HG03521 (cell line): ENCODE measurements at regions not wholly inside any gene's neighbourhood (a gene's known extent, or its start where the extent isn't known, plus 50 kb on each side); places are given as distances from the start of the nearest gene placed in this dataset.
"Not testable (repeated sequence)": the region's sequence is repeated elsewhere in the genome, so short reads cannot be mapped to it uniquely, and the experiment has no call there.

ENCODE experiments used
- ATAC-seq: cut with Tn5 transposase; IDR thresholded peaks from one replicate; pipeline ENCODE4 v1.9.1; 2021; ENCODE audit warnings: mild to moderate bottlenecking, moderate library complexity; ENCODE audit not compliant: unreplicated experiment

DNA sequence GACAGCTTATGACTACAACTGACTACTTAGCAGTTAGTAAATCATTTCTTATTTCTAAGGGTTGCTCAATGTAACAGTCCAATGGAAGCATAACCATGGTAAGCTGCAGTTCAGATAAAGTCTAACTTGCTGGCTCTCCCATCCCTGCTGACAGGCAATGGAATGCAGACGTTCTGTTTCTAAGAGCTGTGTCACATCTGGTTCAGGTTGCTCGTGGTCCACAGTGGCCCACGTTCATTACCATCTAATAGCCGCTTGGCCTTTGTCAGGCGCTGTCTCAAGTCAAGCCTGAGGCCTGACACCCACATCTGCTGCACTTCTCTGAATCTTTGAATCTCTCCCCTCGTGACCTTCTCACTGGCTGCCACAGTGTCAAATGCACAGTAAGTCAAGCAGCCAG lies 240.8 kb downstream of the FGFR2 start:
- ATAC-seq = no peak

DNA sequence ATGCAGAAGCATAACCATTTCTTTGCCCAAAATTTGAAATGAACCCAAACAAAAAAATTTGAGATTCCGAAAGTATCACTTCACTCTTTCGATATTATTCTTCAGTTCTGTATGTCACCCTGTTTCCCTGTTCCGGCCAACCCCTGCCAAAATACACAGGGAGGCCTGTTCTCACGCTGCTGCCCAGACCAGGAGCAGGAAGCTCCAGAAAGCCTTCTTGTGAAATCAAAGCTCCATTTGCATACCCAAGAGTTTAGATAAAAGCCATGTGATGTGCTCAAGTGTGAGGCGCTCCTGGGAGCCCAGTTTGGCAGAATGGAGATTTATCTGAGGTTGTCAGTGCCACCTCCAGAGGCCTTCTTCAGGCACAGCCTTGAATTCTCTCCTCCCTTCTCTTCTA lies 236.2 kb downstream of the FGFR2 start:
- no peak for ATAC-seq

GRCh38 chr10:121365566-121365965 lies 232.7 kb downstream of the FGFR2 start:
- ATAC-seq = no peak

DNA sequence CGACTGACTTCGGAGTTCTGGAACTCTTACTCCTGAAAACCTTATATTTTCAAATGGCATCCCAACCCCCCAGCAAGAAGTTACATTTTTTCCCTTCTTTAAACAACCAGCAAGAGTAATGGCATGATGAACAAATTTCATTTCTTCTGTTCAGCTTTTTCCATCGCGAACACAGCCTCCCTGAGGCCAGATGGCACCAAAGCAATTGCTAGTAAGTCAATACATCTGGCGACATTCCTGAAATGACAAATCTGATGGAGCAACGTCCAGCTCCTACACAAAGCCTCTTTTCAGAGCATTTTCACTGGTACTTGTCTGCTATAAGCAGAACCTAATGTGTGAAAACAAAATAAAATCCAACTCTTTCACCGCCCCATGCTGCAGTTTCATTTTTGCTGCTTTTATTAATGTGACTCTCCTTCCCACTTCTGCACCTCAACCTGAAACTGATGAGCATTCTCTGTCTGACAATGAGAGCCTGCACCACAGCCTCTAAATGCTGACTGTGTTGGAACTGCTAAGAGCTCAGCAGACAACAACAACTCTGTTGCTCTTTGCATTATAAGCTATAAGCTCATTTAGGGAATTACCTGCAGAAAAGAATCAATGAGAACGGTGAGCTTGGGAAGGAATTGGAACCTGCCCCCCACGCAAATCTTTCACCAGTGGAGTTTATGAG lies 229.8 kb downstream of the FGFR2 start:
- no peak for ATAC-seq

GRCh38 chr10:121369616-121370015 lies 228.6 kb downstream of the FGFR2 start:
- ATAC-seq = no peak

- no peak for ATAC-seq
Measured at GRCh38 chr10:121371836-121372235, 226.4 kb downstream of the FGFR2 start.

- ATAC-seq = no peak
Measured at GRCh38 chr10:121373411-121373810, 224.8 kb downstream of the FGFR2 start.

GRCh38 chr10:121374121-121374520 lies 224.1 kb downstream of the FGFR2 start:
- ATAC-seq = no peak

DNA sequence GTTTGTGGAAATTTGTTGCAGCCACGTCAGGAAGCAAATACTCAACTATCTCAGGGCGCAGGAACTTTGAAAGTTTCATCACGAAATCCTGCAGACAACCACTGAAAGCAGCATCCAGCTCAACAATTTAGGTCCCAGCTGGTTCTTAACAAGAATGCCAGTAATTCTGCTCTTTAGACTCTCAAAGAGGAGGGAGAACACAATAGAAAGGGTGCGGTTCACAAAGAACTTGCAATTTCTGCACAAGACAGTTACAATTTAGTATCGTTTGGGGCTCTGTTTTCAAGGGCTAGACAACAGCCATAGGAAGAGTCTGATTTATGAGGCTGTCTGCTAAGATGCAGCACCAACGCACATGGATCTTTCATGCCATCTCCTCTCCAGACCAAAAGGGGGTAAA lies 223.1 kb downstream of the FGFR2 start:
- no peak for ATAC-seq

DNA sequence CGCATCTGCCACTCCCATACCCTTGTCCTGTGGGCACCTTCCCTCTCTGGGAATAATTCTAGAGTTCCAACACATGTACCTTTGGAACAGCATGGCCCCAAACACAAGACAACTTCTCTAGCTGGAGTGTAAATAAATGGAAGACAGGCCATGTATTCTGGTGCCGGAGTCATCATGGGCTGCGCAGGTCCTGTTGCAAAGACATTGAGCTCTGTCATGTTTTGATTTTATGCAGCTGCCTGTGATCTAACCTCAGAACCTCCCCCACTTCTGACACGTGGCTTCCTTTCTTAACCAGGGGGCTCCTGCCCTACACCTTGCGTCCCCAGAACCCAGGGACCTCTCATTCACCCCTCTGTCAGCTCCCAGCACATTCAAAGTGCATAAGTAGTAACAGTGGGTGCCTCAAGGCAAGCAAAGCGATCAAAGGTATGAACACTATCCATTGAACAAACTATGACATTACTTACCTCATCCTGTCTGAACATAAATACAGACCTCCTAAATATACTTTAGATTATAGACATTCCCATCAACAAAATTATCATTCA lies 219.9 kb downstream of the FGFR2 start:
- ATAC-seq = no peak

DNA sequence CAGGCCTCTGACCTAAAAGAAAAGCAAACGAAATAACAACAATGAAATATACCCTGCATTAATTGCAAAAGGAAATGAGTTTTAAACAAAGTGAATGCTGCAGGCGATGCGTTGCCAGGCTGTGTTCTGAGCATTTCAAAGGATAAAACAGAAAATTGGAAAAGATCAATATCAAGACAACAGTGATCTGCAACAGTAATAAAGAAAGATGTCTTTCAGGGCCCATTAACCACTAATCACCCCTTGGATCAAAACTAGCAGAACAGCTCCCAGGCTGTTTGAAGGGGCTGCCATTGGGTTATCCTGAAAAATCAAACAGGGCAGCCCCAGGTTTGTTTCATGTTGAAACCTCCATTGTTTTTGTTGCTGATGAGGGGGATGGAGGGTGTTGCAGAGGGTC lies 219.2 kb downstream of the FGFR2 start:
- ATAC-seq = no peak

DNA sequence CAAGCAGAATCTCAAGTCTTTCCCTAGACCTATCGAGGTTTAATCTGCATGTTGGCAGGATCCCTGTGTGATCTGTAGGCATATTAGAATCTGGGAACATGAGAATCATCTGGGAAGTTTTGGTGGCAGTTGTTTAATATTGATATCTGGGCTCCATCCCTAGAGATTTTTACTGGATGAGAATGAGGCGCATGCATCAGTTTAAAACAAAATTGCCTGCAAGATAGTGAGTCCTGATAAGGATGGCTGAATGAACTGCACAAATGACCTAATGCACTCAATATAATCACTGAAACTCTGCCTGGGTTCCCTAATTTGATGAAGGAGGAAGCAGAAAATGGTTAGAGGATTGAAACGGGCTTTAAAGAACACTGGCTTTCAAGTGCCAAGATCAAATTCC lies 218.0 kb downstream of the FGFR2 start:
- no peak for ATAC-seq

GRCh38 chr10:121382029-121382520 lies 216.2 kb downstream of the FGFR2 start:
- not testable (repeated sequence) for ATAC-seq

DNA sequence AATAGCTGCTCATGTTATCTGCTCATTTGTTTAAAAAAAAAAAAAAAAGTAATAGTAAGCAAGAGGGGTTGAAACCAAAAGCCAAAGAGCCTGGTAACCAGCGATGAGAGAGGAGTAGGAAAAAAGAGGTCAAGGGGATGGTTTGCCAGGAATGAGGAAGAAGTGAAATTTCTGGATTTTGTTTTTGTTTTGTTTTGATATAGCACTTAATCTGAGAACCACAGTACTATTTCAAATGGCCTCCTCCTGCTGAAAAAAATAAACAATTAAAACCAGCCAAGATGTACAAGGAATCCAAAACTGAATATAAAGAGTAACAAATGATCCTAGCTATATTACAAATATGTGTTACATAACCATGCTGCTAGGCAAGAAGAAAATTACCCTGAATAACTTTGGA lies 213.1 kb downstream of the FGFR2 start:
- no peak for ATAC-seq

DNA sequence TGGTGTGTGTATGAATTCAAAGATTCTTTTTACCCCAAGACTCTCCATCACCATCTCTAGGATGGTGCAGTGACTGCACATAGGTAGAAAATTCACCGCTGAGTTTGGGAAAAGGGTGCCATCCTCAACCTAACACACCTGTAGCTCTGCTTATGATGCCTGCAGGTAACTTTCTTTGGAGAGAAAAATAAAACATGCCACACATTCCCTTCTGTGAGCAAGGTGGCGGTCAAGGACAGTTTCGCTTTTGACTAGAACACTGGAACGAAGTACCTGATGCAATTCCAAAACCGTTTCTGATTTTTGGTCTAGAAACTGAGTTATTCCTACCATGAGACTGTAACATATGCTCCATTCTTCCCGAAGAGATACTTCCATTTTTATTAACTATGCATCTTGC lies 205.6 kb downstream of the FGFR2 start:
- ATAC-seq = no peak

DNA sequence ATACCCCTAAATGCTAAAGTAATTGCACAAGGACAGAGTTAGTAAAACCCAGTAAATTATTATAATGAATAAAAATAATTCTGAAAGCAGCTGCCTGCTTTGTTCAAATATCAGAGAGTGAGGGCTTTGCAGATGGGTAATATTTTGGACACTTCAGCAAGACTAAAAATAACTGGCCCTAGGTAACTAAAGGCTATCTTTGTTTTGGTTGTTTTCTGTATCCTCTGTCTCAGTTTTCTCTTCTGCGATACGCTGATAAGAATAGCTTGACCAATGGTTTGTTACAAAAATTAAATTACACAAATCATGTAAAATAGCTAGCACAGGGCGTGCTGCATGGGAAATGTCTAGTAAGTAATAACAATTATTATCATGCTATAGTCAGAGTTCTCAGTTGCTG lies 204.7 kb downstream of the FGFR2 start:
- no peak for ATAC-seq

GRCh38 chr10:121400507-121400906 lies 197.7 kb downstream of the FGFR2 start:
- ATAC-seq = not testable (repeated sequence)

DNA sequence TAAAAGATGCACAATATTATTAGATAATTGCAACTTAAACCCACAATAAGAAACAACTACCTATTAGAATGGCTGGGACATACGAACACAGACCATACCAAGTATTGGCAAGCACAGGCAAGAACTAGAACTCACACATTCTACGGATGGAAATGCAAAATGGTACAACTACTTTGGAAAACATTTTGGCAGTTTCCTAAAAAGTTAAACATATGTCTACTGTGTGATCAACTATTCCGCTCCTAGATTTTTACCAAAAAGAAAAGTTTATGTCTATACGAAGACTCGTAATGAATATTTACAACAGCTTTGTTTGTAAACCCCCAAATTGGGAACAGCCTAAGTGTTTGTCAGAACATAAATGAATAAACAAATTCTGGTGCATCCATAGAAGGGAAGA lies 194.7 kb downstream of the FGFR2 start:
- ATAC-seq = no peak

DNA sequence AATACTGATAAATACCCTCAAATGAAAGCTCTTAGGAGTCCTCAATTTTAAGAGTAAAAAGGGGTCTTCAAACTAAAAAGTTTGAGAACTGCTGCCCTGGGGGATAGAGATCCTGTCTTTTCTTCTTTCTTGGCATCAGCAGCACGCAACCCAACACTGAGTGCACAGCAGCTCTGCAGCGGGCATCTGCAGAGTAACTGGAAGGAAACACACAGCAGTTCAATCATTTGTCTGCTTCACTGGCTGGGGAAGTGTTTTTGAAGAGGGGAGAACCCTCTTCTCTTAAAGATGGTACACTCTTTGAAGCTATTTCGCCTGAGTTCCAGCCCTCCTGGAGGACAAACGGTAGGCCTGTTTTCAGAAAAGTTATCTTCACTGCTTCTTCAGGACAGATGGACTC lies 193.6 kb downstream of the FGFR2 start:
- ATAC-seq = no peak

DNA sequence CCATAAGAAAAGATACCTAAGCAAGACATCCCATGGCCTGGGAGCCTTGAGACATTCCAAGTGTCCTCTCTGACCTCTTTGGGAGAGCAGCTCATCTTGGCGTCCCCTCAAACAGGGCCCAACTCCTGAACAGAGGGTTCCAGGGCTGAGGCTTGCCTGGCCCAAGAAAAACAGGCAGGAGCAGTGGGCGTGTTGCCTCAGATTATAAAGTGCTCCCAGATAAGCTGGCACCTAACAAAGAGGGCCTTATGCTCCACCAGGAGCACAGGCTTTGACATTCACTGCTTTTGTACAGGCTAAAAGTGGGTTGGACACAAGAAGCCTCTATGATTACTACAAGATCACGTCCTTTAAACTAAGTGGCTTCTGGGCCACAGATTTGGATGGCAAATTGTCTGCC lies 193.1 kb downstream of the FGFR2 start:
- ATAC-seq = no peak

GRCh38 chr10:121405549-121405948 lies 192.7 kb downstream of the FGFR2 start:
- ATAC-seq = no peak

DNA sequence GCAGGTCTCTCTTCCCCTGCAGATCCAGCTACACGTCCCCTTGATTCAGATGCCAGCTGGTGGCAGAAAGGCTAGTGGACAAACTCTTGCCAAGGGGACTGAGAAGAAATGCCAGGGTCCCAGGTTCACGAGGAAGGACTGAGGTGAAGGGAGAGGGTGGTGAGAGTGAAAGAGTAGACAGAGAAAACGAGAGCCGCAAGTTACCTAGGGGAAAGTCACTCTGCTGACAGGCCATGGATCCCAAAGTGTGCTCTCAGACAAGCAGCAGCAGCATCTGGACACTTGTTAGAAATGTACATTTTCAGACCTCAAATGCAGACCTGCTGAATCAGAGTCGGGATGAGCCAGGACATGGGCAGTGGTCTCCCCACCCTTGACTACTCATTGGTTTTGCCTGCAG lies 192.3 kb downstream of the FGFR2 start:
- ATAC-seq = no peak
